ENCODE measurements at regions not wholly inside any gene's neighbourhood (a gene's known extent, or its start where the extent isn't known, plus 50 kb on each side); places are given as distances from the start of the nearest gene placed in this dataset.
A peak's percentile ranks its signal among the peaks of the same experiment; 100 is the strongest.

- DNase-seq: no peak
Observed at GRCh38 chrX:42725196-42725595, 52.8 kb downstream of the PPP1R2C start.

- DNase-seq: no peak
Observed at GRCh38 chrX:42720209-42720608, 57.8 kb downstream of the PPP1R2C start.

GRCh38 chrX:42715701-42716262 is 62.2 kb downstream of the PPP1R2C start:
- DNase-seq: no peak

GRCh38 chrX:42714981-42715700 is 62.8 kb downstream of the PPP1R2C start:
- peak; percentile 36 for DNase-seq

- DNase-seq: no peak
Observed at GRCh38 chrX:42710452-42710851, 67.5 kb downstream of the PPP1R2C start.

GRCh38 chrX:42708222-42708621 is 69.7 kb downstream of the PPP1R2C start:
- no peak for DNase-seq

- DNase-seq: no peak
Observed at GRCh38 chrX:42707742-42708141, 70.2 kb downstream of the PPP1R2C start.

- no peak for DNase-seq
Observed at GRCh38 chrX:42704454-42704853, 73.5 kb downstream of the PPP1R2C start.

GRCh38 chrX:42697544-42697943 is 80.4 kb downstream of the PPP1R2C start:
- DNase-seq: no peak

- no peak for DNase-seq
Observed at GRCh38 chrX:42696536-42697124, 81.3 kb downstream of the PPP1R2C start.

- no peak for DNase-seq
Observed at GRCh38 chrX:42695800-42696358, 82.1 kb downstream of the PPP1R2C start.

- no peak for DNase-seq
Observed at GRCh38 chrX:42694260-42694815, 83.6 kb downstream of the PPP1R2C start.

- no peak for DNase-seq
Observed at GRCh38 chrX:42691196-42691595, 86.8 kb downstream of the PPP1R2C start.

GRCh38 chrX:42686706-42687105 is 91.3 kb downstream of the PPP1R2C start:
- no peak for DNase-seq

- no peak for DNase-seq
Observed at GRCh38 chrX:42686296-42686695, 91.7 kb downstream of the PPP1R2C start.

- no peak for DNase-seq
Observed at GRCh38 chrX:42684065-42684464, 93.9 kb downstream of the PPP1R2C start.

GRCh38 chrX:42680666-42681065 is 97.3 kb downstream of the PPP1R2C start:
- no peak for DNase-seq

GRCh38 chrX:42678133-42678532 is 99.8 kb downstream of the PPP1R2C start:
- DNase-seq: no peak

GRCh38 chrX:42673301-42673810 is 104.6 kb downstream of the PPP1R2C start:
- no peak for DNase-seq

- DNase-seq: no peak
Observed at GRCh38 chrX:42664680-42665079, 113.3 kb downstream of the PPP1R2C start.

GRCh38 chrX:42628471-42628870 is 149.5 kb downstream of the PPP1R2C start:
- DNase-seq: no peak

GRCh38 chrX:42627891-42628290 is 150.1 kb downstream of the PPP1R2C start:
- no peak for DNase-seq

GRCh38 chrX:42624524-42624923 is 153.4 kb downstream of the PPP1R2C start:
- no peak for DNase-seq

GRCh38 chrX:42619068-42619467 is 158.9 kb downstream of the PPP1R2C start:
- DNase-seq: no peak

All from left hindlimb (tissue), 1 donor.